ENCODE measurements at regions not wholly inside any gene's neighbourhood (a gene's known extent, or its start where the extent isn't known, plus 50 kb on each side); places are given as distances from the start of the nearest gene placed in this dataset.

GRCh38 chr11:70486731-70487130 is 88.4 kb downstream of the CTTN start:
- DNase-seq (ENCODE audit: low spot score), result no peak

GRCh38 chr11:70487160-70487559 is 88.8 kb downstream of the CTTN start:
- no peak for DNase-seq (ENCODE audit: low spot score)

- DNase-seq (ENCODE audit: low spot score), result no peak
Measured at GRCh38 chr11:70487756-70488155, 89.4 kb downstream of the CTTN start.

GRCh38 chr11:70488171-70488703 is 89.9 kb downstream of the CTTN start:
- DNase-seq (ENCODE audit: low spot score), result no peak

GRCh38 chr11:70489276-70489675 is 90.9 kb downstream of the CTTN start:
- DNase-seq (ENCODE audit: low spot score), result no peak

GRCh38 chr11:70490208-70490607 is 91.9 kb downstream of the CTTN start:
- no peak for DNase-seq (ENCODE audit: low spot score)

- no peak for DNase-seq (ENCODE audit: low spot score)
Measured at GRCh38 chr11:70490723-70491558, 92.6 kb downstream of the CTTN start.

GRCh38 chr11:70491696-70492472 is 93.6 kb downstream of the CTTN start:
- DNase-seq (ENCODE audit: low spot score), result no peak

GRCh38 chr11:70493089-70493474 is 94.8 kb downstream of the CTTN start:
- DNase-seq (ENCODE audit: low spot score), result no peak

GRCh38 chr11:70493891-70494290 is 95.6 kb downstream of the CTTN start:
- no peak for DNase-seq (ENCODE audit: low spot score)

GRCh38 chr11:70494559-70495350 is 96.4 kb downstream of the CTTN start:
- DNase-seq (ENCODE audit: low spot score), result no peak

GRCh38 chr11:70495351-70496310 is 97.3 kb downstream of the CTTN start:
- no peak for DNase-seq (ENCODE audit: low spot score)

GRCh38 chr11:70496591-70497535 is 98.5 kb downstream of the CTTN start:
- DNase-seq (ENCODE audit: low spot score), result no peak

- no peak for DNase-seq (ENCODE audit: low spot score)
Measured at GRCh38 chr11:70497536-70498075, 99.3 kb downstream of the CTTN start.

GRCh38 chr11:70498171-70498571 is 99.8 kb downstream of the CTTN start:
- DNase-seq (ENCODE audit: low spot score), result no peak

- DNase-seq (ENCODE audit: low spot score), result no peak
Measured at GRCh38 chr11:70498976-70499801, 100.9 kb downstream of the CTTN start.

GRCh38 chr11:70500076-70500847 is 101.9 kb downstream of the CTTN start:
- no peak for DNase-seq (ENCODE audit: low spot score)

Data from AG20443 (cell line).